GM12874 (cell line): ENCODE measurements at regions not wholly inside any gene's neighbourhood (a gene's known extent, or its start where the extent isn't known, plus 50 kb on each side); places are given as distances from the start of the nearest gene placed in this dataset.

Experiments used
- CTCF ChIP-seq: IDR thresholded peaks from 2 replicates; pipeline ENCODE4 v1.5.1; 2011; ENCODE audit warnings: low read depth, mild to moderate bottlenecking, control low read depth, low read length, moderate library complexity; ENCODE audit not compliant: insufficient read depth

GRCh38 chr22:48071828-48072227 is 1309.4 kb downstream of the TBC1D22A start:
- TF ChIP-seq CTCF = no peak

- TF ChIP-seq CTCF = no peak
Observed at GRCh38 chr22:48071305-48071704, 1308.9 kb downstream of the TBC1D22A start.

GRCh38 chr22:48070760-48071159 is 1308.3 kb downstream of the TBC1D22A start:
- TF ChIP-seq CTCF = no peak

- TF ChIP-seq CTCF = no peak
Observed at GRCh38 chr22:48070083-48070482, 1307.6 kb downstream of the TBC1D22A start.

- TF ChIP-seq CTCF = no peak
Observed at GRCh38 chr22:48069256-48069655, 1306.8 kb downstream of the TBC1D22A start.

- no peak for TF ChIP-seq CTCF
Observed at GRCh38 chr22:48068323-48068885, 1306.0 kb downstream of the TBC1D22A start.

- no peak for TF ChIP-seq CTCF
Observed at GRCh38 chr22:48065892-48066291, 1303.4 kb downstream of the TBC1D22A start.

- TF ChIP-seq CTCF = no peak
Observed at GRCh38 chr22:48061726-48062125, 1299.3 kb downstream of the TBC1D22A start.
